HFFc6 (cell line): ENCODE measurements at regions not wholly inside any gene's neighbourhood (a gene's known extent, or its start where the extent isn't known, plus 50 kb on each side); places are given as distances from the start of the nearest gene placed in this dataset.

ENCODE experiments used
- DNase-seq: peaks from one replicate; pipeline ENCODE4 v3.0.0-alpha.2; 2018
- H3K27ac Mint-ChIP-seq: 2 replicates; pipeline ENCODE4 v1.8.0; 2020; ENCODE audit warnings: mild to moderate bottlenecking, mixed read lengths
- H3K27me3 Mint-ChIP-seq: 2 replicates; pipeline ENCODE4 v1.8.0; 2021; ENCODE audit warnings: mild to moderate bottlenecking, moderate library complexity, mixed read lengths; ENCODE audit not compliant: insufficient read depth
- H3K36me3 Mint-ChIP-seq: 2 replicates; pipeline ENCODE4 v1.8.0; 2021; ENCODE audit warnings: low read depth, mixed read lengths
- H3K4me1 Mint-ChIP-seq: 2 replicates; pipeline ENCODE4 v1.8.0; 2020; ENCODE audit warnings: low read depth, mixed read lengths
- H3K4me3 Mint-ChIP-seq: 2 replicates; pipeline ENCODE4 v1.8.0; 2020; ENCODE audit warnings: mild to moderate bottlenecking, moderate library complexity, mixed read lengths
- H3K9me3 Mint-ChIP-seq: 2 replicates; pipeline ENCODE4 v1.8.0; 2020; ENCODE audit warnings: mild to moderate bottlenecking, mixed read lengths
- TF ChIP-seq, protein P1 (sequence below): fragments of 200-600 bp; sonication (generic); IDR thresholded peaks from 2 replicates; pipeline ENCODE4 v1.5.0; 2021; ENCODE audit warnings: antibody characterized with exemption, mild to moderate bottlenecking

DNA sequence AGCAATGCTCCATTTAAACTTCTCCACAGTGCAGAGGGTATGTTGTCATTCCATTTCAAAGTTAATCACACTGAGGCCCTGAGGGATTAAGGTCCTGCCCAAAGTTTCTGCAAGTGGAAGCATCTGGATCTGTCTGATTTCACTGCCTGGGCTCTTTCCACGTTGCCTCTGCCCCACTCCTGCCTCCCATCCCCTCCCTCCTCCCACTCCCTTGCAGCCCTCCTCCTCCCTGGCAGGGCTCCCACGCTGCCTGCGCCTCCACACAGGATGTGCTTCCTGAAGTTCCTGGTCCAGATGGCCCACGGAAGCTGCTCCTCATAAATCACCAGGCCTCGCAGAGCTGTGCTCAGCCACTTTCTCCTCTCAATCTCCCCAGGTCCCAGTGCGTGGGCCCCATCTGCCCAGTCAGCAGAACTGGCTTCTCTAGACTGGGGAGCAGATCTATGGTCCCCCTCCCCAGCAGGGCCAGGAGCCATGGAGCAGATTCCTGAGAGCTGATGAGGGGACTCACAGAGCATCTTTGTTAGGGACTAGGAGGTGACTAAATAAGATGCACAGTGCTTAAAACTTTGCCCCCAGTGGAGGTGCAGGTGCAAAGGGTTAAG is 65.4 kb upstream of the MAFB start:
- no peaks in the 10 kb centered on the region for H3K36me3 Mint-ChIP-seq
- no peak for DNase-seq
- no peaks in the 10 kb centered on the region for H3K9me3 Mint-ChIP-seq
- H3K27me3 Mint-ChIP-seq = 0 out of 2 replicates have a peak, but pooled peaks cover 2% of the 10 kb centered on the region
- H3K4me3 Mint-ChIP-seq = no peak overlapping the region
- TF ChIP-seq, protein P1, sequence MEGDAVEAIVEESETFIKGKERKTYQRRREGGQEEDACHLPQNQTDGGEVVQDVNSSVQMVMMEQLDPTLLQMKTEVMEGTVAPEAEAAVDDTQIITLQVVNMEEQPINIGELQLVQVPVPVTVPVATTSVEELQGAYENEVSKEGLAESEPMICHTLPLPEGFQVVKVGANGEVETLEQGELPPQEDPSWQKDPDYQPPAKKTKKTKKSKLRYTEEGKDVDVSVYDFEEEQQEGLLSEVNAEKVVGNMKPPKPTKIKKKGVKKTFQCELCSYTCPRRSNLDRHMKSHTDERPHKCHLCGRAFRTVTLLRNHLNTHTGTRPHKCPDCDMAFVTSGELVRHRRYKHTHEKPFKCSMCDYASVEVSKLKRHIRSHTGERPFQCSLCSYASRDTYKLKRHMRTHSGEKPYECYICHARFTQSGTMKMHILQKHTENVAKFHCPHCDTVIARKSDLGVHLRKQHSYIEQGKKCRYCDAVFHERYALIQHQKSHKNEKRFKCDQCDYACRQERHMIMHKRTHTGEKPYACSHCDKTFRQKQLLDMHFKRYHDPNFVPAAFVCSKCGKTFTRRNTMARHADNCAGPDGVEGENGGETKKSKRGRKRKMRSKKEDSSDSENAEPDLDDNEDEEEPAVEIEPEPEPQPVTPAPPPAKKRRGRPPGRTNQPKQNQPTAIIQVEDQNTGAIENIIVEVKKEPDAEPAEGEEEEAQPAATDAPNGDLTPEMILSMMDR = no peak
- H3K4me1 Mint-ChIP-seq = no peaks in the 10 kb centered on the region
- H3K27ac Mint-ChIP-seq = no peak overlapping the region

DNA sequence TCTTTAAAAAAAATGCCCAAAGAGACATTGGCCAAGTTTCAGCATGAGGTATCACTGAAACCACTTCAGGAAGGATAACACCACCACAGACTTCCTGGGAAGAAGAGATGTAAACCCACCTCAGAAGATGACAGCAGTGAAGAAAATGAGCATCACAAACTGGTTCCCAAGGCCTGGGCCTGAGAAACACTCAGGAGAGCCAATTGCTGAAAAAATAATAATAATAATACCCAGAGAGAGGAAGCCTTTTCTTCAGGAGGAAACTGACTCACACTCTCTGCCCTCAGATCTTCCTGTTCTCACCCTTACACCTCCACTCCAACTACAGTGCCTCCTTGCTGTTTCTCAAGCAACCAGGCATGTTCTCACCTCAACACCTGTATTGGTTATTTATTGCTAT is 68.1 kb upstream of the MAFB start:
- no peak overlapping the region for H3K4me3 Mint-ChIP-seq
- H3K9me3 Mint-ChIP-seq = no peaks in the 10 kb centered on the region
- DNase-seq = no peak
- H3K4me1 Mint-ChIP-seq = no peaks in the 10 kb centered on the region
- TF ChIP-seq, protein P1 = no peak
- no peak overlapping the region for H3K27ac Mint-ChIP-seq
- no peaks in the 10 kb centered on the region for H3K36me3 Mint-ChIP-seq
- peaks cover 4% of the 10 kb centered on the region; the same call in 1 of the 2 replicates for H3K27me3 Mint-ChIP-seq

DNA sequence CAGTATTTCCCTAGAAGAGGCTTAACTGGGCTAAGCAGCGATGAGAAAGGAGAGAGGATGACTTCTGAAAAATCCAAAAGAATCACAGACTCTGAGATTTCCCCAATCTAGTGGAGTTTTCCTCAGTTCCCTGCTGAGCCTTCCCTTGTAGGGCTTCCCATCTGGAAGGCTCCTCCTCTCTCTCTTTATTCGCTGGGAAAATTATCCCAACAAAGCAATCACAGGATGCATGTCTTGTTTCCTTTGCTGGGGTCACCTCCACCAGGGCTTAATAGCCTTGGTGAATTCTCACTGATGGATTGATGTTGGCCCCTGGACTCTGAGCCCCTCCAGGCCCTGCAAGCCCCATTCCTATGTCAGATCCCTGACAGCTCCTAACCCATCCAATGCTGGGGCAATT is 69.8 kb upstream of the MAFB start:
- Mint-ChIP-seq H3K27ac (no peak overlapping the region), H3K27me3 (peaks cover 4% of the 10 kb centered on the region), H3K9me3 (no peaks in the 10 kb centered on the region), H3K4me1 (no peaks in the 10 kb centered on the region), H3K36me3 (no peaks in the 10 kb centered on the region), H3K4me3 (no peak overlapping the region)
- no peak for DNase-seq
- TF ChIP-seq, protein P1 = no peak

DNA sequence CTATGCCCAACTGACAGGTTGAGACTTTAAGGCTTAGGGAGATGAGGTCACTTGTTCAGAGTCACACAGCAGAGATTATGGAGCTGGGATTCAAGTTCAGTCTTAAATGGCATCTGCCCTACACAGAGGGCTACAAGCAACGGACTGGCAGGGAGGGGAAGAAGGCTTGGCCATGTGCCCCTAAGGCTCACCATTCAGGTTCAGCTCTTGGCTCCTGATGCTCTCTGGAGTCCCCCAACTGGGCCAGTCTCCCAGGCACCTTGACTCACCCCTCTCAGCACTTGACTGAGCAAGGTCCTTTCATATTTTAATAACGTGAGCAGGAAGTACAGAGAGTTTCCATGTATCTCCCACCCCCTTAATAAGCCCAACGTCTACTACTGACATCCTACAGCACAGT is 71.4 kb upstream of the MAFB start:
- DNase-seq = no peak
- Mint-ChIP-seq H3K27me3 (peaks cover 9% of the 10 kb centered on the region), H3K4me3 (no peak overlapping the region), H3K9me3 (no peaks in the 10 kb centered on the region), H3K4me1 (no peaks in the 10 kb centered on the region), H3K36me3 (no peaks in the 10 kb centered on the region), H3K27ac (no peak overlapping the region)
- TF ChIP-seq, protein P1 = no peak

DNA sequence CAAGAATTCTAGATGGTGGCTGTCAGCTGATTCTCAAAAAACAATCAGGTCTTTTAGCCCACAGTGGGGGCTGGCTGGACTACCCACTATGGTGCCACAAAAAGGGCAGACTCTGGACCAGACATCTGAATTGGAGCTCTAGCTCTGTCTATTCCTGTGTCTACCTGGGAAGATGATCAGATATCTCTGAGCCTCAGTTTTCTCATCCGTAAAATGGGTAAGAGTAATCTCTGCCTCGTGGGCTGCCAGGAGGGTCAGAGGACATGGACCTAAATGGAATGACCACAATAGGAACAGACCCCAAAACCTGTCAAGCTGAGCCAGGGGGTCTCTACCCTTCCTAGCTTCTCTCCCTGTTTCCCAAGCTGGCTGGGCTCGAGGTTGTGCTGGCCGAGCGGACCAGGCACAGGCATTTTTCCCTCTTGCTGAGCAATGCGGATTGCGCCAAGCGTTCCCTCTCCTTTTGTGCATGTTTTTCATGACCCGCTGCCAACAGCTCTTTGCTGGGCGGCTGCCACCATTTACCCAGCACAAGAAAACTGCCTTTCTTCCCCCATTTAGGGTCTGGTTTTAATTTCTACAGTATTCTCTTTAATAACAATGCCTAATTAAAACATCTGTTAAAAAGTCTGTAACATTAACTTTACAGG is 74.7 kb upstream of the MAFB start:
- Mint-ChIP-seq H3K27ac (no peak overlapping the region), H3K9me3 (no peaks in the 10 kb centered on the region), H3K4me3 (no peak overlapping the region), H3K36me3 (no peaks in the 10 kb centered on the region), H3K4me1 (no peaks in the 10 kb centered on the region), H3K27me3 (peaks cover 9% of the 10 kb centered on the region)
- TF ChIP-seq, protein P1 = no peak
- DNase-seq = no peak
